ENCODE measurements at regions not wholly inside any gene's neighbourhood (a gene's known extent, or its start where the extent isn't known, plus 50 kb on each side); places are given as distances from the start of the nearest gene placed in this dataset.
"Not testable (repeated sequence)": the region's sequence is repeated elsewhere in the genome, so short reads cannot be mapped to it uniquely, and the experiment has no call there.

DNA sequence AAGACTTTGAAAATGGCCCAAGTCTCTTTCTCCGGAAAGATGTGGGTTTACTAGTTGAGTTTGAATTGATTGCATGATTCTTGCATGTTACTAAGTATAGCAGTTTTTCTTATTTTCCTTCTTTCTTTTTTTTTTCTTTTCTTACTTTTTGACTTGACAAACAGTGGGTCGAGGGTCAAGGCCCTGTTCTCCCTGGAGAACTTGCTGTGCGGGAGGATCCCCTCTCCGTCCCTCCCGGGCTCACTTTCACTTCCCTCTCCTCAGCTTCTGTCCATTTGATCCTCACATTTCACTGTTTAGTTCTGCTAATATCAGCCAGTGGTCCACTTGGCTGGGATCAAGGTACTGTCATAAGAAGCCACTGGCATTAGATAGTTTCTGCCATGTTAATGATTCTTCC, 767.4 kb downstream of the TDRD15 start:
- H3K9me3 ChIP-seq (ENCODE audit: control insufficient read depth in 5 of 5, low read length in 5 of 5) = no peaks in the 10 kb centered on the region
- no peak overlapping the region for H3K27ac ChIP-seq (ENCODE audit: low read depth, low read length)
- peaks cover 0 to 15% (median 6%) of the 10 kb centered on the region in 5 donors for H3K4me1 ChIP-seq (ENCODE audit: control insufficient read depth in 5 of 5, insufficient read depth in 5 of 5, low read length in 5 of 5)
- no peak overlapping the region for H3K9ac ChIP-seq (ENCODE audit: low read length in 5 of 5)
- H3K36me3 ChIP-seq (ENCODE audit: control insufficient read depth in 5 of 5, insufficient read depth in 5 of 5, low read length in 5 of 5) = no peaks in the 10 kb centered on the region
- H3K4me3 ChIP-seq (ENCODE audit: low read depth in 1 of 5, low read length in 5 of 5) = peak overlapping the region in 2 of 5 donors; percentile 28 to 37
- no peaks in the 10 kb centered on the region for H3K27me3 ChIP-seq (ENCODE audit: control insufficient read depth in 5 of 5, insufficient read depth in 4 of 5, low read length in 5 of 5)

GRCh38 chr2:21892140-21892539, 768.4 kb downstream of the TDRD15 start:
- H3K4me3 ChIP-seq (ENCODE audit: low read depth in 1 of 5, low read length in 5 of 5) = no peak overlapping the region
- no peak overlapping the region for H3K27ac ChIP-seq (ENCODE audit: low read depth, low read length)
- H3K9me3 ChIP-seq (ENCODE audit: control insufficient read depth in 5 of 5, low read length in 5 of 5) = no peaks in the 10 kb centered on the region
- peaks cover 0 to 15% (median 6%) of the 10 kb centered on the region in 5 donors for H3K4me1 ChIP-seq (ENCODE audit: control insufficient read depth in 5 of 5, insufficient read depth in 5 of 5, low read length in 5 of 5)
- H3K9ac ChIP-seq (ENCODE audit: low read length in 5 of 5) = no peak overlapping the region
- no peaks in the 10 kb centered on the region for H3K27me3 ChIP-seq (ENCODE audit: control insufficient read depth in 5 of 5, insufficient read depth in 4 of 5, low read length in 5 of 5)
- no peaks in the 10 kb centered on the region for H3K36me3 ChIP-seq (ENCODE audit: control insufficient read depth in 5 of 5, insufficient read depth in 5 of 5, low read length in 5 of 5)

DNA sequence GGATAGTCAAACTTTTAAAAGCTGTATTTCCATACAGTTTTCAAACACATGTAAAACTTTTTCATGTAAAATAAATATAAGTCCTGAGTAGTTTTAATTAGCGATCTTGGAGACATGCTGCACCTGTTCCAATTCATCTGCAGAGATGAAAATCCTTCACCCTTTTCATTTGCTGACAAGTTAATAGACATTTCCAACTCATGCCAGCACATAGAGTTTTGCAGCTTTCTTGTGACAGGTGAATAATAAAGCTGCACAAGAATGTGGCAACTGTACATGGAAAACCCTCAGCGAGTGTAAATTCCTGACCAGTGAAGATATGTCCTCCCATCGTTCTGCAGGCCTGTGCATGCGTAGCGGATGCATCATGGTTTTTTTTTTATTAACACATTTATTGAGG, 771.4 kb downstream of the TDRD15 start:
- Histone ChIP-seq H3K4me3 (ENCODE audit: low read depth in 1 of 5, low read length in 5 of 5) (no peak overlapping the region), H3K27me3 (ENCODE audit: control insufficient read depth in 5 of 5, insufficient read depth in 4 of 5, low read length in 5 of 5) (no peaks in the 10 kb centered on the region)

DNA sequence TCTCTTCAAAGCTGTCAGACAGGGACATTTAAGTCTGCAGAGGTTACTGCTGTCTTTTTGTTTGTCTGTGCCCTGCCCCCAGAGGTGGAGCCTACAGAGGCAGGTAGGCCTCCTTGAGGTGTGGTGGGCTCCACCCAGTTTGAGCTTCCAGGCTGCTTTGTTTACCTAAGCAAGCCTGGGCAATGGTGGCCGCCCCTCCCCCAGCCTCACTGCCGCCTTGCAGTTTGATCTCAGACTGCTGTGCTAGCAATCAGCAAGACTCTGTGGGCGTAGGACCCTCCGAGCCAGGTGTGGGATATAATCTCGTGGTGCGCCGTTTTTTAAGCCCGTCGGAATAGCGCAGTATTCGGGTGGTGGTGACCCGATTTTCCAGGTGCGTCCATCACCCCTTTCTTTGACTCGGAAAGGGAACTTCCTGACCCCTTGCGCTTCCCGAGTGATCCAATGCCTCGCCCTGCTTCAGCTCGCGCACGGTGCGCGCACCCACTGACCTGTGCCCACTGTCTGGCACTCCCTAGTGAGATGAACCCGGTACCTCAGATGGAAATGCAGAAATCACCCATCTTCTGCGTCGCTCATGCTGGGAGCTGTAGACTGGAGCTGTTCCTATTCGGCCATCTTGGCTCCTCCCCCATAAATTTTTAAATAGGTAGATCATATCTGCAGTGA, 785.1 kb downstream of the TDRD15 start:
- not testable (repeated sequence) for H3K36me3 ChIP-seq (ENCODE audit: control insufficient read depth in 5 of 5, insufficient read depth in 5 of 5, low read length in 5 of 5); H3K9ac ChIP-seq (ENCODE audit: low read length in 5 of 5); H3K4me1 ChIP-seq (ENCODE audit: control insufficient read depth in 5 of 5, insufficient read depth in 5 of 5, low read length in 5 of 5); H3K27me3 ChIP-seq (ENCODE audit: control insufficient read depth in 5 of 5, insufficient read depth in 4 of 5, low read length in 5 of 5); H3K9me3 ChIP-seq (ENCODE audit: control insufficient read depth in 5 of 5, low read length in 5 of 5); H3K4me3 ChIP-seq (ENCODE audit: low read depth in 1 of 5, low read length in 5 of 5); H3K27ac ChIP-seq (ENCODE audit: low read depth, low read length)

More for the DNA sequence above, 771.4 kb downstream of the TDRD15 start:
- Histone ChIP-seq H3K36me3 (ENCODE audit: control insufficient read depth in 5 of 5, insufficient read depth in 5 of 5, low read length in 5 of 5) (no peaks in the 10 kb centered on the region), H3K4me1 (ENCODE audit: control insufficient read depth in 5 of 5, insufficient read depth in 5 of 5, low read length in 5 of 5) (peaks cover 0 to 15% (median 6%) of the 10 kb centered on the region in 5 donors), H3K27ac (ENCODE audit: low read depth, low read length) (no peak overlapping the region), H3K9me3 (ENCODE audit: control insufficient read depth in 5 of 5, low read length in 5 of 5) (no peaks in the 10 kb centered on the region), H3K9ac (ENCODE audit: low read length in 5 of 5) (no peak overlapping the region)

DNA sequence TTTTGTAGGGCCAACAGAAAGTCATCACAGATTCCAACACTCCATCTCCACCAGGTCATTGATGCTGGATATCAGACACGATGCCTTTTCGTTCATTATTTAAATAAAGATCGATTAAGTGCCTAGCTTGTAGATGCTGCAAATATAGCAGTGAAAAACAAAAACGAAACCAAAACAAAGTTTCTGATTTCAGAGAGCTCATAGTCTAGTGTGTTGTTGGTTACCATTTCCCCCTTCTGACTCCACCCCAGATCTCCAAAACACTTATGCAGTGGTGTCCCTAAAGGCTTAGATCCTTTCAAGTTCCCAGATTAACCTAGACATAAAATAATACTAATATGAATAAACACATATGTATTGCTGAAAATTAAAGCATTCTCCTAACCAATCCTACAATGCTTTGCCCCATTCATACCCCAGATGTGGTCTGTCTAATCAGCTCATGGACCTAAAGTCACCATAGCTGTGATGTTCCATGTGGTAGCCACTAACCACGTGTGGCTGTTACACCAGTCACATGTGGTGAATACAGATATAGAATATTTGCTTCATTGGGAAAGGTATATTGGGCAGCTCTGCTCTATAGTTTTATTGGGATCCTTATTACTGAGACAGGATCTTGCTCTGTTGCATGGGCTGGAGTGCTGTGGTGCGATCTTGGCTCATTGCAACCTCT, 787.2 kb downstream of the TDRD15 start:
- Histone ChIP-seq H3K27me3 (ENCODE audit: control insufficient read depth in 5 of 5, insufficient read depth in 4 of 5, low read length in 5 of 5) (no peaks in the 10 kb centered on the region), H3K9ac (ENCODE audit: low read length in 5 of 5) (no peak overlapping the region), H3K9me3 (ENCODE audit: control insufficient read depth in 5 of 5, low read length in 5 of 5) (no peaks in the 10 kb centered on the region), H3K4me1 (ENCODE audit: control insufficient read depth in 5 of 5, insufficient read depth in 5 of 5, low read length in 5 of 5) (no peaks in the 10 kb centered on the region), H3K36me3 (ENCODE audit: control insufficient read depth in 5 of 5, insufficient read depth in 5 of 5, low read length in 5 of 5) (no peaks in the 10 kb centered on the region), H3K27ac (ENCODE audit: low read depth, low read length) (no peak overlapping the region), H3K4me3 (ENCODE audit: low read depth in 1 of 5, low read length in 5 of 5) (no peak overlapping the region)

DNA sequence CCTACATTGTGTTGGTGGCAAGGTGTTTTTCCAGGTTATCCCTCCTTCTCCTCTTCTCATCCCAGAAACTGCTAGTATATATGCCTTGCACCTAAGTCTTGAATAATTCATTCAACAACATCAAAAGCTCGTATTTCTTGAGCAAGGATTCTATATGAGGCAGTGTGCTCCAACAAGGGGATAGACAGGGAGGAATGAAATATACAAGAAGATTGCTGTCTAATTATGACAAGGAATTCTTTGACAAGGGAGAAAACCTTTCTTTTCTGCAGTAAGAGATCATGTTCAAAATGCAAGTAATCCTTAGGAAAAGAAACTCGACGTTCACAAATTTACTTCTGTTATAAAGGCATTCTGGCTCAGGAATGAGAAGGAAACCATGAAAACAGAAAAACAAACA, 788.6 kb downstream of the TDRD15 start:
- H3K4me3 ChIP-seq (ENCODE audit: low read depth in 1 of 5, low read length in 5 of 5) = no peak overlapping the region
- no peaks in the 10 kb centered on the region for H3K9me3 ChIP-seq (ENCODE audit: control insufficient read depth in 5 of 5, low read length in 5 of 5)
- no peaks in the 10 kb centered on the region for H3K4me1 ChIP-seq (ENCODE audit: control insufficient read depth in 5 of 5, insufficient read depth in 5 of 5, low read length in 5 of 5)
- no peaks in the 10 kb centered on the region for H3K27me3 ChIP-seq (ENCODE audit: control insufficient read depth in 5 of 5, insufficient read depth in 4 of 5, low read length in 5 of 5)
- no peaks in the 10 kb centered on the region for H3K36me3 ChIP-seq (ENCODE audit: control insufficient read depth in 5 of 5, insufficient read depth in 5 of 5, low read length in 5 of 5)
- H3K27ac ChIP-seq (ENCODE audit: low read depth, low read length) = no peak overlapping the region
- H3K9ac ChIP-seq (ENCODE audit: low read length in 5 of 5) = no peak overlapping the region

DNA sequence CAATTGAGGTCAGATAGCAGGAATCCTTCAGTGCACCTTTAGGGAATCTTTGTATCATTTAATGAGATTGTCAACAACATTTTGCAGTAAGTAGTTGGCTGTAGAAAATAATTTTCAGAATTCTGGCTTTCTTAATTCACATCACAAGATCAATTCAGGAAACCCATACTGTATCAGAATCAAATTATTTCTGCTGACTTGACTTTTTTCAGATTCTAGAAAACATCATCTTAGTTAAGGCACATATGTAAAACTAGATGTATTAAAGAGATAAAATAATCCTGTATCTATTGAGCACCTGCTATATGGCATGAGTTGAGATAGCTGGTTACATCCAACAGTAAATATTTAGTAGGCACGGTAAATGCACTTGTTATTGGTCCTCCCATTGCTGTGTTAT, 791.4 kb downstream of the TDRD15 start:
- Histone ChIP-seq H3K9ac (ENCODE audit: low read length in 5 of 5) (no peak overlapping the region), H3K9me3 (ENCODE audit: control insufficient read depth in 5 of 5, low read length in 5 of 5) (no peaks in the 10 kb centered on the region), H3K4me3 (ENCODE audit: low read depth in 1 of 5, low read length in 5 of 5) (no peak overlapping the region), H3K27ac (ENCODE audit: low read depth, low read length) (no peak overlapping the region), H3K27me3 (ENCODE audit: control insufficient read depth in 5 of 5, insufficient read depth in 4 of 5, low read length in 5 of 5) (no peaks in the 10 kb centered on the region), H3K36me3 (ENCODE audit: control insufficient read depth in 5 of 5, insufficient read depth in 5 of 5, low read length in 5 of 5) (no peaks in the 10 kb centered on the region), H3K4me1 (ENCODE audit: control insufficient read depth in 5 of 5, insufficient read depth in 5 of 5, low read length in 5 of 5) (no peaks in the 10 kb centered on the region)

DNA sequence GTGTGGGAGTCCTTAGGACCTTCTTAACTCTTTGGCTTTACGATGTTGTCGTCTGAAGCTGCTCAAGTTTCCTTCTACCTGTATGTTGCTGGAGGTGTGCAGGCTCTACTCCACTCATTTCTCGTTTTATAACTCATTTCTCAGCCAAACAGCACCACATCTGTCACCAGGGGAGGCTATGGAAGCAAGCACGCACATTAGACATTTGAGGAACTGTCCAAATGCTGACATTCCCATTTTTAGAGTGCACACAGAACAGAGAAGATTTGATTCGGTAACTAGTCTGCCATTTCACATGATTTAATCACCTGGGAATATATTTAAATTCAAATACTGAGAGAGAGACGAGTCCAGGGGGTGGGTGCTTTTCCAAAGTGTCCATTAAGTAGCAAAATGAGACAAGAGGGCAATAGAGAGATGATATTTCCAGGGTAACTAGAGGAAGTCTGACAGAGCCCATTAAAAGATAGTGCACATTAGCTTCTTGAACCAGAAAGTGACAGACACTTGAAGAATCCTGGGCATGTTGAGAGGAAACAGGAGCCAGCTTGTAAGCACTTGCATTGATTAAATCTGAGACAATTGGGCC, 793.3 kb downstream of the TDRD15 start:
- H3K9ac ChIP-seq (ENCODE audit: low read length in 5 of 5) = no peak overlapping the region
- H3K4me1 ChIP-seq (ENCODE audit: control insufficient read depth in 5 of 5, insufficient read depth in 5 of 5, low read length in 5 of 5) = no peaks in the 10 kb centered on the region
- no peaks in the 10 kb centered on the region for H3K27me3 ChIP-seq (ENCODE audit: control insufficient read depth in 5 of 5, insufficient read depth in 4 of 5, low read length in 5 of 5)
- no peaks in the 10 kb centered on the region for H3K36me3 ChIP-seq (ENCODE audit: control insufficient read depth in 5 of 5, insufficient read depth in 5 of 5, low read length in 5 of 5)
- H3K4me3 ChIP-seq (ENCODE audit: low read depth in 1 of 5, low read length in 5 of 5) = no peak overlapping the region
- no peaks in the 10 kb centered on the region for H3K9me3 ChIP-seq (ENCODE audit: control insufficient read depth in 5 of 5, low read length in 5 of 5)
- H3K27ac ChIP-seq (ENCODE audit: low read depth, low read length) = no peak overlapping the region

DNA sequence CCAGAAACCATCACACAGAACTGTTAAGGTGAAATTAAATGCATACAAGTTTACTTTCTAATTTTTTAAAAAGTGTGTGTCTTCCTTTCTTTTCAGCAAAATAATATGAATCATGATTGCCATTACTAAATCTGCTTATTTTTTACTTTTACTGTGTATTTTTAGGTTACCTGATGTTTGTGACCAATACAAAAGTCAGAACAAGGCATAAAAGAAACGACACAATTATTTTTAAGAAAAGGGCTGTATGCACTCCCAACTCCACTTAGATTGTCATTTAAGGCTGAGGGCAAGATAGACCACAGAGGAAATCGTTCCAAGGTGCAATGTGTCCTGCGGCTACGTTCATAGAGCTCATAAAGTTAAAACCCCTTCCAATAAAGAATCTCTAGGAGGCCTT, 797.0 kb downstream of the TDRD15 start:
- H3K4me3 ChIP-seq (ENCODE audit: low read depth in 1 of 5, low read length in 5 of 5) = no peak overlapping the region
- H3K36me3 ChIP-seq (ENCODE audit: control insufficient read depth in 5 of 5, insufficient read depth in 5 of 5, low read length in 5 of 5) = no peaks in the 10 kb centered on the region
- no peaks in the 10 kb centered on the region for H3K27me3 ChIP-seq (ENCODE audit: control insufficient read depth in 5 of 5, insufficient read depth in 4 of 5, low read length in 5 of 5)
- H3K9me3 ChIP-seq (ENCODE audit: control insufficient read depth in 5 of 5, low read length in 5 of 5) = peaks cover 0 to 20% (median 11%) of the 10 kb centered on the region in 5 donors
- H3K4me1 ChIP-seq (ENCODE audit: control insufficient read depth in 5 of 5, insufficient read depth in 5 of 5, low read length in 5 of 5) = no peaks in the 10 kb centered on the region
- H3K9ac ChIP-seq (ENCODE audit: low read length in 5 of 5) = no peak overlapping the region
- H3K27ac ChIP-seq (ENCODE audit: low read depth, low read length) = no peak overlapping the region

DNA sequence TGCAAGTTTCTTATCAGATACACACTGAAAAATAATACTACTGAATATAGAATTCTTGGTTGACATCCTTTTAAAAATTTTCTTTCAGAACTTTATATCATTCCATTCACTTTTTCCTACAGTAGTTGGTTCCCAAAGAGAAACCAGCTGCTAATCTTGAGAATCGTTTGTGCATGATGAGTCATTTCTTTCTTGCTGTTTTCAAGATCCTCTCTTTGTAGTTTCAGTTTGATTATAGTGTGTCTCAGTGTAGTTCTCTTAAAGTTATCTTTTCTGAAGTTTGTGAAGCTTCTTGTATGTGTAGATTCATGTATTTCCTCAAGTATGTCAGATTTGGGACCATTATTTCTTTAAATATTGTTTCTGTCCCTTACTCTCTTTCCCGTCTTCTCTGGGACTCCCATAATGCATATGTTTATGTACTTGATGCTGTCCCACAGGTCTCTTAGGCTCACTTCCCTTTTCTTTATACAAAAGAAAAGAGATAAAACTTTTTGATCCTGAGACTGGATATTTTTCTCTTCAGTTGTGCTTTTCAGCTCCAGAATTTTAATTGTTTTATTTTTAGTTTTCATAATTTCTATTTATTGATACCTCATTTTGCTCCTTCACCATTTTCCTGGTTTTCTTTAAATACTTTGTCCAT, 801.0 kb downstream of the TDRD15 start:
- Histone ChIP-seq H3K9ac (ENCODE audit: low read length in 5 of 5) (no peak overlapping the region), H3K4me1 (ENCODE audit: control insufficient read depth in 5 of 5, insufficient read depth in 5 of 5, low read length in 5 of 5) (peaks cover 0 to 4% (median 0%) of the 10 kb centered on the region in 5 donors), H3K27me3 (ENCODE audit: control insufficient read depth in 5 of 5, insufficient read depth in 4 of 5, low read length in 5 of 5) (no peaks in the 10 kb centered on the region)

More for the DNA sequence above, 801.0 kb downstream of the TDRD15 start:
- no peak overlapping the region for H3K4me3 ChIP-seq (ENCODE audit: low read depth in 1 of 5, low read length in 5 of 5)
- no peaks in the 10 kb centered on the region for H3K36me3 ChIP-seq (ENCODE audit: control insufficient read depth in 5 of 5, insufficient read depth in 5 of 5, low read length in 5 of 5)
- H3K9me3 ChIP-seq (ENCODE audit: control insufficient read depth in 5 of 5, low read length in 5 of 5) = peaks cover 0 to 25% (median 15%) of the 10 kb centered on the region in 5 donors
- H3K27ac ChIP-seq (ENCODE audit: low read depth, low read length) = no peak overlapping the region
